HL-60 (cell line): ENCODE measurements at regions not wholly inside any gene's neighbourhood (a gene's known extent, or its start where the extent isn't known, plus 50 kb on each side); places are given as distances from the start of the nearest gene placed in this dataset.

Experiments
- GABPA ChIP-seq: IDR thresholded peaks from 2 replicates; pipeline ENCODE4 v1.6.1; 2012; ENCODE audit warnings: low read depth
- POLR2AphosphoS5 ChIP-seq: IDR thresholded peaks from 2 replicates; pipeline ENCODE4 v1.6.1; 2012; ENCODE audit warnings: low read depth
- TF ChIP-seq, protein P1 (sequence below): IDR thresholded peaks from one replicate; pipeline ENCODE4 v1.5.1; 2011; ENCODE audit warnings: low read length, control low read depth, inconsistent platforms; ENCODE audit not compliant: insufficient read depth
- TF ChIP-seq, protein P2 (sequence below): IDR thresholded peaks from 2 replicates; pipeline ENCODE4 v1.6.1; 2012; ENCODE audit warnings: low read depth; ENCODE audit not compliant: insufficient replicate concordance

DNA sequence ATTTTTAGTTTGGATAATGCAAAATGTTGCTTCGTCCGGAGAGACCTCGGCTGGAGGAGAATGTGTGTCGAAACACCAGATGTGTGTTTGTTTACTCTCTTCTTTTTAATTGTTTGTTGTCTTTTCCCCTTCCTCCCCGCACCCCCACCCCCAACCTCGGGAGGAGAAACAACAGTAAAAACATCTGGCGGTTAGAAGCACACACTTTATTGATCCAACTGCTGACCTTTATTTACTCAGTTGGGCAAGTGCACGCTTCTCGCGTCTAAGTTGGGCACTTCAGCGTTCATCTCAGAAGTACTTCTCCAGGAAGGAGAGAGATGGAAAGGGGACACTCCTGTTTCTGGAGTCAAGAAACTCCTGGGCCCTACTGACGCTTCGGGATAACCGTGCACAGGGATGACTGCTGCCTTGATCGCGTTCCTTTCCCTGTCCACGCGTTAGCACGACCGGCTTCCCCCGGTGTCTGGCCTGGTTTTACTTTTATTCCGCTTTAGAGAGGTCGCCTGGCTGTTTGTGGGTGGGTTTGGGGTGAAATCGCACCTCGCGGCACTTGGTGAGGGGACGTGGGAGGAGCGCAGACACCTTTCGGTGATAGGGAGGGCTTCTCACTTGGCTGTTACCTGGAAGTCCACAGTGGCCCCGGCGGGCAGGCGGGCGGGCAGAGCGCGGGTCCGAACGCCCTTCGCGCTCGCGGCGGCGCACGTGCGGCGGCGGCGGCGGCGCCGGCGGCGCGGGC is 168.3 kb upstream of the PPP1R3A start:
- TF ChIP-seq, protein P1, sequence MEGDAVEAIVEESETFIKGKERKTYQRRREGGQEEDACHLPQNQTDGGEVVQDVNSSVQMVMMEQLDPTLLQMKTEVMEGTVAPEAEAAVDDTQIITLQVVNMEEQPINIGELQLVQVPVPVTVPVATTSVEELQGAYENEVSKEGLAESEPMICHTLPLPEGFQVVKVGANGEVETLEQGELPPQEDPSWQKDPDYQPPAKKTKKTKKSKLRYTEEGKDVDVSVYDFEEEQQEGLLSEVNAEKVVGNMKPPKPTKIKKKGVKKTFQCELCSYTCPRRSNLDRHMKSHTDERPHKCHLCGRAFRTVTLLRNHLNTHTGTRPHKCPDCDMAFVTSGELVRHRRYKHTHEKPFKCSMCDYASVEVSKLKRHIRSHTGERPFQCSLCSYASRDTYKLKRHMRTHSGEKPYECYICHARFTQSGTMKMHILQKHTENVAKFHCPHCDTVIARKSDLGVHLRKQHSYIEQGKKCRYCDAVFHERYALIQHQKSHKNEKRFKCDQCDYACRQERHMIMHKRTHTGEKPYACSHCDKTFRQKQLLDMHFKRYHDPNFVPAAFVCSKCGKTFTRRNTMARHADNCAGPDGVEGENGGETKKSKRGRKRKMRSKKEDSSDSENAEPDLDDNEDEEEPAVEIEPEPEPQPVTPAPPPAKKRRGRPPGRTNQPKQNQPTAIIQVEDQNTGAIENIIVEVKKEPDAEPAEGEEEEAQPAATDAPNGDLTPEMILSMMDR, result no peak
- TF ChIP-seq, protein P2, sequence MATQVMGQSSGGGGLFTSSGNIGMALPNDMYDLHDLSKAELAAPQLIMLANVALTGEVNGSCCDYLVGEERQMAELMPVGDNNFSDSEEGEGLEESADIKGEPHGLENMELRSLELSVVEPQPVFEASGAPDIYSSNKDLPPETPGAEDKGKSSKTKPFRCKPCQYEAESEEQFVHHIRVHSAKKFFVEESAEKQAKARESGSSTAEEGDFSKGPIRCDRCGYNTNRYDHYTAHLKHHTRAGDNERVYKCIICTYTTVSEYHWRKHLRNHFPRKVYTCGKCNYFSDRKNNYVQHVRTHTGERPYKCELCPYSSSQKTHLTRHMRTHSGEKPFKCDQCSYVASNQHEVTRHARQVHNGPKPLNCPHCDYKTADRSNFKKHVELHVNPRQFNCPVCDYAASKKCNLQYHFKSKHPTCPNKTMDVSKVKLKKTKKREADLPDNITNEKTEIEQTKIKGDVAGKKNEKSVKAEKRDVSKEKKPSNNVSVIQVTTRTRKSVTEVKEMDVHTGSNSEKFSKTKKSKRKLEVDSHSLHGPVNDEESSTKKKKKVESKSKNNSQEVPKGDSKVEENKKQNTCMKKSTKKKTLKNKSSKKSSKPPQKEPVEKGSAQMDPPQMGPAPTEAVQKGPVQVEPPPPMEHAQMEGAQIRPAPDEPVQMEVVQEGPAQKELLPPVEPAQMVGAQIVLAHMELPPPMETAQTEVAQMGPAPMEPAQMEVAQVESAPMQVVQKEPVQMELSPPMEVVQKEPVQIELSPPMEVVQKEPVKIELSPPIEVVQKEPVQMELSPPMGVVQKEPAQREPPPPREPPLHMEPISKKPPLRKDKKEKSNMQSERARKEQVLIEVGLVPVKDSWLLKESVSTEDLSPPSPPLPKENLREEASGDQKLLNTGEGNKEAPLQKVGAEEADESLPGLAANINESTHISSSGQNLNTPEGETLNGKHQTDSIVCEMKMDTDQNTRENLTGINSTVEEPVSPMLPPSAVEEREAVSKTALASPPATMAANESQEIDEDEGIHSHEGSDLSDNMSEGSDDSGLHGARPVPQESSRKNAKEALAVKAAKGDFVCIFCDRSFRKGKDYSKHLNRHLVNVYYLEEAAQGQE, result no peak
- TF ChIP-seq GABPA (no peak), POLR2AphosphoS5 (no peak)
